Inferior parietal cortex (tissue), 1 donor: ENCODE measurements at regions not wholly inside any gene's neighbourhood (a gene's known extent, or its start where the extent isn't known, plus 50 kb on each side); places are given as distances from the start of the nearest gene placed in this dataset.

Experiments used
- DNase-seq: peaks from one replicate; pipeline ENCODE4 v3.0.0-alpha.2; 2016; ENCODE audit errors: extremely low spot score

DNA sequence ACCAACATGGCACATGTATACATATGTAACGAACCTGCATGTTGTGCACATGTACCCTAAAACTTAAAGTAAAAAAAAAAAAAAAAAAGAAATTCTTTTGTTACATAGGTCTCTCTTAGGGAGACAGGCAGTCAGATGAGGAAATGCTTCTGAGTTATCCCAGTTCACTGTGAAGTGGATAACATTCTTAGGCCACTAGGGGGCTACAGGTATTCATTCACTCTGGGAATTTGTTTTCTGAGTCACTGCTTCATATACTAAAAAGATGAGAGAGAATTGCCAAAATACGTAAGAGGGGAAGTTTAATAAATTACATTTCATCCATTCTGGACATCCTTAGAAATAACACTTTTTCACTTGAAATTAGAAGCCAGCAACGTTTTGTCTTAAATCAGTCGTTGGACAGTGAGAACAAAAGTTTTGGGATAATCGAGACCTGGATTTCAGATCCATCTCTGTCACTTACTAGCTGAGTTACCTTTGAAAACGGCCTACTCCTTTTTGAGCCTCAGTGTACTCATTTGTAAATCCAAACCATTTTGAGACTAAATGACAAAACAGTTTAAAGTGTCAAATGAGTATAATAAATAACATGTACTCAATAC, 738.4 kb upstream of the ALCAM start:
- peak; percentile 38 for DNase-seq

DNA sequence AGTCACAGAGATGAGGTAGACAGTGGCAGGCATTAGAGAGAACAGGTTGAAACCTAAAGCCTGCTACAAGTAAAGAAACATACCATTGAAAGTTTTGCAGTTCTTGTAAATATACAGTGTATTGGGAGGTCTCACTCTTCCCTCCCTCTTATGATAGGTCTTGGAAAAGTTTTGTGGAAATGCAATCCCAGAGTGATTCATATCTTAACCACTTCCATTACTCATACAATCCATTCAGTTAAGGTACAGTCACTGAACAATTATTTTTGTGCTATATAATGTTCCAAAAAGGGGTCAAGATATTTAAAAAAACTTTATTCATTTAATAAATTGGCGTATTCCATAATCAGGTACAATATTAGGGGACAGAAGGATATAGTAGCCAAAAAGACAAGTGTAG, 737.7 kb upstream of the ALCAM start:
- no peak for DNase-seq

DNA sequence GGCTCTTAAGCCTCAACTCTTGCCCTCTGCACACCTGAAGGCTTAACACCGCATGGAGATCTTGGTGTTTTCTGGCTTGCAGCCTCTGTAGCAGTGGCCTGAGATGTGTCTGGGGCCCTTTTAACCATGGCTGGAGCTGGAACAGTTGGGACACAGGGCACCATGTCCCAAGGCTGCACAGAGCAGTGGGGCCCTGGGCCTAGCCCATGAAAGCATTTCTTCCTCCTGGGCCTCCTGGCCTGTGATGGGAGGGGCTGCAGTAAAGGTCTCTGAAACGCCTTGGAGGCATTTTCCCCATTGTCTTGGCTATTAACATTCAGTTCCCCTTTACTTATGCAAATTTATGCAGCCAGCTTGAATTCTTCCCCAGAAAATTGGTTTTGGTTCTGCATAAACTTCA, 735.5 kb upstream of the ALCAM start:
- DNase-seq, result no peak

DNA sequence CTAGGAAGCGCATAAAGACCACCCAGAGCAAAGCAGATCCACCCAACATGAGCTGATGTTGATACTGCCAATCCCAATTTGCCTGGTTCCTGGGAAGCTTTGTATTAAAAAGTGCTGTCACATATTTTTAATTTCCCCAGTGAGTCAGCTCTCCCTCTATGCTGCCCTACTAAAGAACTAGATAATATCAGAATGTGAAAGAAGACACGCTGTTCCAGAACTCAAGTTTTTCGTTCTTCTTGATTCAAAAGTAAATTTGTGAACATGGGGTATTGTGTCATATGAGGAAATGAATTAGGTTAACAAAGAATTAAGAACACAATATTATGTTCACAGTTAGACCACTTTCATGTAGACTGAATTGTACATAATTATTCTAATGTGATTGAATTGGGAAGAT, 734.2 kb upstream of the ALCAM start:
- DNase-seq, result no peak

DNA sequence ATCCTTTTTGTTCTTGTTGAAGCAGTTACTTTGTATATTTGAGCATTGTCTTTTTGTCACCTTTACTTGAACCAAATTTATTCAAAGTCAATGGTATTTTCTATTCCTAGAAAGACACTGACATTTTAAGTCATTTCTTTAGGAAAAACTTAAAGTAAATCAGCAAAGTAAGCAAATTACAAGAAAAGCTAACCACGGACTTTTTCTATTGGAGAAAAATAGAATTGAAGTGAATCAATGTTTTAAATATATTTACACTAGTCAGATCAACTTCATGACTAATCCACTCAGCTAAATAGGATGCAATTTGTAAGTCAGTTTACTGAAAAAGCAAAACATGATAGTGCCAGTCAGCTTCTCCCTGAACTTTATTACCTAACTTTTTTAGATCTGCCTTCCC, 733.8 kb upstream of the ALCAM start:
- DNase-seq, result no peak

DNA sequence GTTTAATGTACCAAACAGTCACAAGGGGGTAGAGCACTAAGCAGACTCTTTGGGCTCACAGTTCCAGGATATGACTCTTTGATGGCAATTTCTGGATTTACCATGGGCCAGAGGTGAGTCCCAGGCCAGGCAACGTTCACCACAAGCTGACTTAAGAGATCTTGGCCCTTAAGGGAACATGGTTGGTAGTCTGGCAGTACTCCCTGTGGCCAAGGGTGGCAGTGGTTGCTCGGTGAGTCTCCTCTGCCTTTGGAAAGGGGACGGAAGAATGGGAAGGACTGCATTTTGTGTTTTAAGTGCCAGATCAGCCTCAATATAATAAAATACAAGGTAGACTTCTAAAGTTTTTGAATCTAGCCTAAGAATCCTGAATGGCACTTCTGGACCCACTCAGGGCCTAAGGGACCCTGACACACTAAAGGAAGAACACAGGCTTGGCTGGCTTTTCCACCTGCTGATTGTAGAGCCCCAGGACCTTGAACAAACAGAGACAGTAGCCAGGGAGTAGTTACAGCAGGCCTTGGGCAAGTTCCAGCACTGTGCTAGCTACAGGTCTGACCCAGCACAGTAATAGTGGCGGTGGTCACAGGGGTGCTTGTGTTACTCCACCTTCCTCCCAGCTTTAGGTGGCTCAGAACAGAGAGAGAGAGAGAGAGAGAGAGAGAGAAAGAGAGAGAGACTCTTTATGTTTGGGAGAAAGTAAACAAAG, 730.7 kb upstream of the ALCAM start:
- DNase-seq, result no peak

DNA sequence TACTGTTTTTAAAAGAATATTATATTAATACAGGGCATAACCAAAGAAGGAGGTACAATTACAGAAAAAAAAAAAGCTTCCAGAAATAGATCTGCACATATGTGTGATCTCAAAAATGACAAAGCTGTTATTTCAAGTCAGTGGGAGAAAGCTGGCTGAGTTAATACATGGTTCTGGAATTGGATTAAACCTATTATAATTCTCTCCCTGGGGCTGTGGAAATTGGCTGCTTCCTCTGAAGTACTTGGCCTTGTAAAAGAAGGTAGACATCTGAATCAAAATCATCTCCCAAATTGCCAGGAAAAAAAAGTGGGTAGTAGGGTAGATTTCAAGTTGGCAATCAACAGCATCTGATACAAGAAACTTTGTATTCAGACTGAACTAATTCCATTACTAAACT, 723.9 kb upstream of the ALCAM start:
- no peak for DNase-seq

DNA sequence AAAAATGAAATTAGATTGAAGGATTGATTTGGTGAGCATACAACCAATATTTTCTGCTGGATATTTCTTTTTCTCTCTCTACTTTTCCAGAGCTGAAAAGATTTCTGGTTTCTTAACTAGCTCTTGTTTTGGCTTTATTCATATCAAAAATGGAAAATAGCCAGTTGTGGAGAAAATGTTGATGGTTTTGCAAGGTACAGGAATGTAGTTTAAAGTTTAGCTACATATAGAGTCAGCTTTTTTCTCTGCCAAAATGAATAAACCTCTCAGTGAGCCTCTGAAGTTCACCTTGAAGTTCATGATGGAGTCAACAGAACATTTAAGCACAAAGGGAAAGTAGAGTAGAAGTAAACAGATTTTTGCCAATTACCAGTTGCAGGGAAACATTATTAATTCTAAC, 720.5 kb upstream of the ALCAM start:
- DNase-seq, result no peak

DNA sequence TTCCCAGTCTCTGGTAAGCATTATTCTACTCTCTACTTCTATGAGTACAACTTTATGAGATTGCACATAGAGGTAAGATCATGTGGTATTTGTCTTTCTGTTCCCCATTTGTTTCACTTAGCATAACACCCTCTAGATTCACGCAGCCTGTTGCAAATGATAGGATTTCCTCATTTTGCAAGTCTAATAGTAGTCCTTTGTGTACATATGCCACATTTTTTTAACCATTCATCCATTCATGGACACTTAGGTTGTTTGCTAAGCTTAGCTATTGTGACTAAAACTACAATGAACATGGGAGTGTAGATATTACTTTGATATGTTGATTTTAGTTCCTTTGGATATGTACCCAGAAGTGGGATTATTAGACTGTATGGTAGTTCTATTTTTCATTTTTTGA, 717.9 kb upstream of the ALCAM start:
- no peak for DNase-seq

DNA sequence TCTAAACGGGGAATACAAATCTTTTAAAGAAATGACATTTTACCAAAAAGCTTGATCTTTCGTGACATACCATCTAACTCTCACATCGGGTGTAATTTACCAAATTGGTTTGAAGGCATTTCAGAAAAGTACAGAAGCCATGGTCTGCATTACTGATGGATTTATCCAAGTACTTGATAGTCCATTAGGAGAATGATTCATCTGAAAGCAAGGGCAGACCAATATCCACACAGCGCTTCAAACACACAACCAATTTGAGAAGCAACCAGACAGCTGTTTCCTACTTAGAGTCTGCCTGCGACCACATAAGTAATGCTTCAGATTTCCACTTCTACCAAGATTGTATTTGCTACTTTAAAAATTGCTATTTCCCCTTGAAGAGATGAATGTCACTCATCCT, 697.6 kb upstream of the ALCAM start:
- DNase-seq, result no peak

DNA sequence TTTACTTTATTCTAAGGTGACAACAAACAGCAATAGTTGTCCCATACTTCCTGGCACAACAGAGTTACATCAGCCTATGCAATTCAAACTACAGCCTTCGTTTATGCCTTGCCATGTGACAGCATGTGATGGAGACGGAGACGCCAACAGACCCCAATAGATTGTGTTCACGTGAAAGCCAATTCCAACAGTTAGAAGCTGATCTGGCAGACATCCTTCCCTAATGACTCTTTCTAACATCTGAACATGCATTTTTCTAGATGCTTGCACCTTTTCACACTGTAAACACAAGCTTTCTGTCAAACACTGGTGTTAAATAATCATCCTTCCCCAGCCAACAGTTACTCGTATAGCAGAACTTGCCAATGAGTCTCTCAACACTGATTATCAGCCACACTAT, 694.4 kb upstream of the ALCAM start:
- DNase-seq, result no peak

DNA sequence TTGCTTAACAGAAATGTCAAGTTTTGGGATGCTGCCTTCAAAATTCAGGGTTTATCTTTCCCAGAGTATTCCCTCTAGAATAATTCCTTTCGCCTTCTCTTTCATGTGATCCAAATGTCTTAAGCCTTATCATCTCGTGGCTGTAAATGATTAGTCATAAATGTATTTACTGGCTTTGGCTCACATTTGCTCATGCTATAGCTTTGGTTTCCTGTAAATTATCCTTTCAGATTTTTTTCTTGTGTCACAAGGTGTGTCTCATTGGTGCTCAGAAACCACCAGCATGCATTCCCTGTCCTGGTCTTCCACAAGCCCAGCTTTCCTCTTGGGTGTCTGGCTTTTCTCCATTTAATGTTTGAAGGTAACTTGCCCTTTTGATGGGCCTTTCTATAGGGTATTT, 692.7 kb upstream of the ALCAM start:
- no peak for DNase-seq

DNA sequence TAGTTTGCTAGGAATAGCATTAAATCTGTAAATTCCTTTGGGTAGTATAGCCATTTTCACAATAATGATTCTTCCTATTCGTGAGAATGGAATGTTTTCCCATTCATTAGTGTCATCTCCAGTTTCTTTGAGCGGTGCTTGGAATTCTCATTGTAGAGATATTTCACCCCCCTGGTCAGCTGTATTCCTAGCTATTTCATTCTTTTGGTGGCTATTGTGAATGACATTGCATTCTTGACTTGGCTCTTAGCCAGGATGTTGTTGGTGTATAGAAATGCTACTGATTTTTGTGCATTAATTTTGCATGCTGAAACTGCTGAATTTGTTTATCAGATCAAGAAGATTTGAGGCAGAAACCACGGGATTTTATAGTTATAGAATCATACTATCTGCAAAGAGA, 690.5 kb upstream of the ALCAM start:
- no peak for DNase-seq

DNA sequence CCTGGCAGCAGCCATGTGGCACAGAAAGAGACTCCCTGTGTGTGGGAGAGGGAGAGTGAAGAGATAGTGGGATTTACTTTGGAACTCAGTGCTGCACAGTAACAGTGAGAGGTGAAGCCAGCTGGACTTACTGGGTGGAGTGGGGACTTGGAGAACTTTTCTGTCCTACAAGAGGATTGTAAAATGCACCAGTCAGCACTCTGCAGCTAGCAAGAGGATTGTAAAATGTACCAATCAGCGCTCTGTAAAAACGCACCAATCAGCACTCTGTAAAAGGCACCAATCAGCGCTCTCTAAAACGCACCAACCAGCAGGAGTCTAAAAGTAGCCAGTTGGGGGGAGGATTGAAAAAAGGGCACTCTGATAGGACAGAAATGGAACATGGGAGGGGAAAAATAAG, 688.8 kb upstream of the ALCAM start:
- no peak for DNase-seq

DNA sequence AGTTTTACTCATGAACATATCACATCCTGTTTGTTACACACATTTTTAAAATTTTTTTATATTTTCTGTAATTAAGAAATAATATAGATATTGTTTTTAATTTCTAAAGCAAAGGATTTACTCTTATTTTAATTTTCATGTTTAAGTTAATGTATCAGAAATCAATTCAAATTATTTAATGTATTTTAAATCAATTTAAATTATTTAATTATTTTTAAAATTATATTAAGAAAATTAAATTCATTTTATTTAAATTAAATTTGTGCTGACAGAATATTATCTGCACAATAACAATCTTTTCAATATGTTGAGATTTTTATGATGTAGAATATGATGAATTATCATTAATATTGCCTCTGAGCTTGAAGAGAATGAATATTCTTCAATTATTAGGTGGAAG, 681.2 kb upstream of the ALCAM start:
- no peak for DNase-seq

DNA sequence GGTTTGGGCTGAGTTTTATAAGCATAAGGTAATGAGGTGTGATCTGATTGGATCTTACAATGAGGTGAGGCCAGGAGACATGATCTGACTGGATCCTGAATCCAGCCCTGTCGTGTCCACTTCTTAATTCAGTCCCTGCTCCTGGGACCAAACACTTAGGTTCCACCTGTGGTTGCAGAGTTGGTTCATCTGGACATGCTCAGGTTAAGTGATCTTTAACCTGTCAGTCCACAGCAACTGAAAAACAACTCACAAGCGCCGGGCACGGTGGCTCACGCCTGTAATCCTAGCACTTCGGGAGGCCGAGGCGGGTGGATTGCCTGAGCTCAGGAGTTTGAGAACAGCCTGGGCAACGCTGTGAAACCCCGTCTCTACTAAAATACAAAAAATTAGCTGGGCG, 679.3 kb upstream of the ALCAM start:
- DNase-seq, result no peak

DNA sequence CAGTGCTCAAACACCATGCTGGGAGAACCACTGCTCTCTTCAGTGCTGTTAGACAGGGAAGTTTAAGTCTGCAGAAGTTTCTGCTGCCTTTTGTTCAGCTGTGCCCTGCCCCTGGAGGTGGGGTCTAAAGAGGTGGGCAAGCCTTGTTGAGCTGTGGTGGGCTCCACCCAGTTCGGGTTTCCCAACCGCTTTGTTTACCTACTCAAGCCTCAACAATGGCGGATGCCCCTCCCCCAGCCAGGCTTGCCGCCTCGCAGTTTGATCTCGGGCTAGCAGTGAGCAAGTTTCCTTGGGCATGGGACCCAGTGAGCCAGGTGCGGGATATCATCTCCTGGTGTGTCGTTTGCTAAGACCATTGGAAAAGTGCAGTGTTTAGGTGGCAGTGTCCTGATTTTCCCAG, 670.2 kb upstream of the ALCAM start:
- no peak for DNase-seq

DNA sequence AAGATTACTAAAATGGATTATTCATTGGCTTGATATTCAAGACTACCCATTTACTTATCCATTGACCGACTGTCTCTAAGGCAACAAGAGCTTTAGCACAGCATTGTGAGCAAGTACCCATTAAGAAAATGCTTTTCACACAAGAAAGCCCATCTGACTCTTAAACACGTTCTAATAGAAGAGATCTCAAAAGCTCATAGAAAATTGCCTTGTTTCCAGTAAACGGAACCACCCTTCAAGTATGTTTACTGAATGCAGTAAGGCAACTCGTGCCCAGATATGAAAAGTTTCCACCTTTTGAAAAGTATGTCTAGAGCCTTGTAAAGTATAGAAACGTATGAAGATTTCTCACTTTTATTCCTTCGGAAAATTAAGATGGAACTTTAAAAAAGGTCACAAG, 655.3 kb upstream of the ALCAM start:
- DNase-seq, result no peak

DNA sequence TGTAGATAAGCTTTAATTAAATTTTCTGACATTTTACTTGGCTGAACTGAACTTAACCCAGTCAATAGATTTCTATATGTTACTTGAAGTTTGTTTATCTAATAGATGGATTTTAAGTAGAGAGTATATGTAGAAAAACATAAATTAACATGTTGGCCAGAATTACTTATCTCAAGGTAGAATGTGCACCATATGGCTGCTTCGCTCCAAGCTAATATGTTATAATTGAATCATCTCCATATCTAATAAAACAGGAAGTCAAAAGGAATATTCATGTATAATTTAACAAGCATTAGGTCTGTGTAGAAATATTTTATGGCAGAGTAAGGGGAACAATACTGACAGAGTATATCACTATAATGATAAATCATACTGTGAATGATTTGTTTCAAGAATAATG, 650.7 kb upstream of the ALCAM start:
- no peak for DNase-seq

DNA sequence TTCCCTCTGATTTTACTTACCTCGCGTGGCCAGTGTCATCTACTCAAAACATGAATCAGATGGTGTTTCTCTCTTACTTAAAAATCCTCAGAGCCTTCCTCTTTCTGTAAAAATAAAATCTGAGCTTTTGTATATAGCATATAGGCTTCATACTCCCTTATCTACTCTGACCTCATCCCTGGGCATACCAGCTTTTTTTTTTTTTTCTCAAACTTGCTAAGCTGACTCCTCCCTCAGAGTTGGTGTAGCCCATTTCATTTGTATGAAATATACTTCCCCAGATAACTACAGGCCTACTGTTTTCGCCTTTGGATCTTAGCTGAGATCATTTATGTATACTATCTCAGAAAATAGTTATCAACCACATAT, 648.9 kb upstream of the ALCAM start:
- no peak for DNase-seq

DNA sequence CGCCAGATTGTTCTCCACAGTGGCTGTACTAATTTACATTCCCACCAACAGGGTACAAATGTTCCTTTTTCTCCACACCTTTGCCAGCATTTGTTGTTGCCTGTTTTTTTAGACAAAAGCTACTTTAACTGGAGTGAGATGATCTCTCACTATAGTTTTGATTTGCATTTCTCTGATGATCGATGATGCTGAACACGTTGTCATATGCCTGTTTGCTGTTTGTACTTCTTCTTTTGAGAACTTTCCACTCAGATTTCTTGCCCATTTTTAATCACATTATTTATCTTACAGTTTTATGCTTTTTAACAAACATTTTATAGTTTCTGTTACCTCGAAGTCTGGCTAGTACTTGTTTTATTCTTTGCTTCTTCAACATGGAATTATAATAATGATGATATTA, 643.7 kb upstream of the ALCAM start:
- no peak for DNase-seq

DNA sequence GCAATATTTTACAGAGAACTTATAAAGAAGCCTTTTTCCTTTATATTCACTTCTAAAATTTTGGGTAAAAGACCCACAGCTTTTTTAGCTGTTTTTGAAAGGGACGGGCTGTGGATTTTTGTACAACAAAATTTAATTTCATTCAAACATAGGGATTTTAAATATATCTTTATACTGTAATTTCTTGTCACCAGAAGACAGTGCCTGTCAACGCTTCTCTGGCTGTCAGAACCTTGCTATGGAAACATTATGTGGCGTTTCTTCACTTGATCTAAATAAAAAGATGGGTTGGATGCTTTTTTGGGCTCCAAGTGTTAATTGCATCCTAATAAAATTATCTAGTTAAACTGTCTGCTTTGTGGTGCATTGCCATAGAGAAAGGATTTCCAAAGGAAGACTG, 635.6 kb upstream of the ALCAM start:
- no peak for DNase-seq

DNA sequence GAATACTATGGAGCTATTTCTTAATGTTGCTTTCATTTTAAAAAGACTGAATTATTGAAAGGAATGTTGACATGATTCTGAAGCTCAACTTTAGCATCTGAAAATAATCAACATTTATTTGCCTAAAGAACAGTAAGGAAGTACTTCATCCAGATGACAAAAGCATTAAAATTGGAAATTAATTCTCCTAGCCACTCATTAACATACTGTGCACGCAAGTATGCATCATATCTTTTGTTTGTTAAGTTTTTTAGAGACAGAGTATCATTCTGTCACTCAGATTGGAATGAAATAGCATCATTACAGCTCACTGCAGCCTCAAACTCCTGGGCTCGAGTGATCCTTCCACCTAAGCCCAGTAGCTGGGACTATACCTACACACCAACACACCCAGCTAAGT, 632.1 kb upstream of the ALCAM start:
- no peak for DNase-seq

DNA sequence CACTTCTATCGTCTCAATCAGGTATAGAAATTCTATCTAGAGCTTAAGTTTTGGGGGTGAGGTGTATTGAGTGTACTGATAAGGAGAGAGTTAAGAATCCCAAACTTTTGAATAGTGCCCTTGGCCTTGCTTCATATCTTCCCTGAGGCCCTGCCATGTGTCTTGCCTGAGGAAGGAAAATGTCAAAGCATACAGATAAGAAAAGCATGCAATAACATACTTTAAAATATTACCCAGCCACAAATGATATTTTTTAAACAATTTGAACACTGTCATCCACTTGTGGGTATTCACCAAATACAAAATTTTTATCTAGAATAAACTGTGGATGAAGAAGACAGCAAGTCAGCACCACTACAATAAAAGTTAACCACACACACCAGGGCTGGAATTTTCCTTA, 631.0 kb upstream of the ALCAM start:
- DNase-seq, result no peak
